Endothelial cell (in vitro differentiated cells): ENCODE measurements at regions not wholly inside any gene's neighbourhood (a gene's known extent, or its start where the extent isn't known, plus 50 kb on each side); places are given as distances from the start of the nearest gene placed in this dataset.
"Not testable (repeated sequence)": the region's sequence is repeated elsewhere in the genome, so short reads cannot be mapped to it uniquely, and the experiment has no call there.

Source experiments
- DNase-seq: peaks from one replicate; pipeline ENCODE4 v3.0.0; 2021; ENCODE audit warnings: low spot score
- H3K27ac Mint-ChIP-seq: one replicate; pipeline ENCODE4 v1.8.0; 2021; ENCODE audit warnings: mixed read lengths, inconsistent platforms; ENCODE audit not compliant: unreplicated experiment
- H3K27me3 Mint-ChIP-seq: one replicate; pipeline ENCODE4 v1.8.0; 2021; ENCODE audit warnings: mild to moderate bottlenecking, moderate library complexity, mixed read lengths, inconsistent platforms; ENCODE audit not compliant: unreplicated experiment
- H3K36me3 Mint-ChIP-seq: one replicate; pipeline ENCODE4 v1.8.0; 2021; ENCODE audit warnings: mild to moderate bottlenecking, low read depth, mixed read lengths, inconsistent platforms; ENCODE audit not compliant: unreplicated experiment
- H3K4me1 Mint-ChIP-seq: one replicate; pipeline ENCODE4 v1.8.0; 2021; ENCODE audit warnings: mild to moderate bottlenecking, mixed read lengths, inconsistent platforms; ENCODE audit not compliant: unreplicated experiment
- H3K4me3 Mint-ChIP-seq: one replicate; pipeline ENCODE4 v1.8.0; 2021; ENCODE audit warnings: mild to moderate bottlenecking, mixed read lengths, inconsistent platforms; ENCODE audit not compliant: unreplicated experiment
- H3K9me3 Mint-ChIP-seq: one replicate; pipeline ENCODE4 v1.8.0; 2021; ENCODE audit warnings: mixed read lengths, inconsistent platforms; ENCODE audit not compliant: unreplicated experiment
- CTCF ChIP-seq: fragments of 200-600 bp; sonication (generic); IDR thresholded peaks from one replicate; pipeline ENCODE4 v1.5.0; 2021; ENCODE audit warnings: antibody characterized with exemption; ENCODE audit not compliant: unreplicated experiment

DNA sequence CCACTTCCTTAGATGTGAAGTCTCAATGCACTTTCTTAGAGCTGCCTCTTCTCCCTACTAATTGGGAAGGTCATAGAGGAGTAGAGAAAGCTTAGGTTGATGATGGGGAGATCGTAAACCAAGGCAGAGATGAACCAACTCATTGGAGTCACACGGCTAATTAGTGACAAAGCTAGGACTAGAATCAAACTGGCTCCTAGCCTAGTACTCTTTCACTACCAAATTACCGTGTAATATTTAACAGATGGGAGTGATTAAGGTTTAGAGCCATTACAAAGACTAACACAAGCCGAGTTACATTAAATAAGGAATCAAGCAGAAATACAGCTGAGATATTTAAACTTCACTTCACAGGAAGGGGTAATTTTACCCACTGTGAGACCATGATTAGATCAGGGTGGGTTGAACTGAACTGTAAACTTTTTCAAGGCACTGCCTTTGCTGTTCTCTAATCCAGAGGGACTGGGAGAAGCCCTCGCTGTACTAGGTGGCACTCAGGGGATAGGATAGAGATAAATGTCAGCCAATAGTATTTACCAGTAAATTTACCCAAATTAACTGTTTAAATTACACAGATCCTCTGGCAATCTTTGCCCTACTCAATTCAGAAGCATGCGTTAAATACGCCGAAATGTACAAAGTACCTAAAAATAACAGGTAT is 166.4 kb upstream of the PIK3R1 start:
- Mint-ChIP-seq H3K4me3 (no peak overlapping the region), H3K27me3 (peaks cover 2% of the 10 kb centered on the region), H3K4me1 (no peaks in the 10 kb centered on the region), H3K36me3 (peaks cover 5% of the 10 kb centered on the region), H3K27ac (no peak overlapping the region), H3K9me3 (peaks cover 10% of the 10 kb centered on the region)
- TF ChIP-seq CTCF = no peak
- no peak for DNase-seq

- no peak for TF ChIP-seq CTCF
- Mint-ChIP-seq H3K36me3 (peaks cover 5% of the 10 kb centered on the region), H3K27ac (no peak overlapping the region), H3K4me3 (peak overlapping the region; percentile 3), H3K4me1 (no peaks in the 10 kb centered on the region), H3K9me3 (peaks cover 10% of the 10 kb centered on the region), H3K27me3 (peaks cover 2% of the 10 kb centered on the region)
- no peak for DNase-seq
Observed at GRCh38 chr5:68048516-68048915, 167.0 kb upstream of the PIK3R1 start.

- H3K27me3 Mint-ChIP-seq, H3K4me1 Mint-ChIP-seq, H3K4me3 Mint-ChIP-seq, DNase-seq, H3K36me3 Mint-ChIP-seq, H3K27ac Mint-ChIP-seq: not testable (repeated sequence)
- H3K9me3 Mint-ChIP-seq = peaks cover 10% of the 10 kb centered on the region
Observed at GRCh38 chr5:68048054-68048453, 167.5 kb upstream of the PIK3R1 start.

DNA sequence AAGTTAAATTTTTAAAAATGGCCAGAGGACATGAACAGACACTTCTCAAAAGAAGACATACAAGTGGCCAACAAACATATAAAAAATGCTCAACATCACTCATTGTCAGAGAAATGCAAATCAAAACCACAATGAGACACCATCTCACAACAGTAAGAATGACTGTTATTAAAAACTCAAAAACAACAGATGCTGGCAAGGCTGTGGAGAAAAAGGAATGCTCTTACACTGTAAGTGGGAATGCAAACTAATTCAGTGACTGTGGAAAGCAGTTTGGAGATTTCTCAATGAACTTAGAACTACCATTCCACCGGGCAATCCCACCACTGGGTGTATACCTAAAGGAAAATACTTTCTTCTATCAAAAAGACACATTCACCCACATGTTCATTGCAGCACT is 168.5 kb upstream of the PIK3R1 start:
- Mint-ChIP-seq H3K27ac (no peak overlapping the region), H3K27me3 (no peaks in the 10 kb centered on the region), H3K4me1 (no peaks in the 10 kb centered on the region), H3K9me3 (peaks cover 10% of the 10 kb centered on the region), H3K36me3 (peaks cover 5% of the 10 kb centered on the region), H3K4me3 (no peak overlapping the region)
- DNase-seq = no peak
- no peak for TF ChIP-seq CTCF

DNA sequence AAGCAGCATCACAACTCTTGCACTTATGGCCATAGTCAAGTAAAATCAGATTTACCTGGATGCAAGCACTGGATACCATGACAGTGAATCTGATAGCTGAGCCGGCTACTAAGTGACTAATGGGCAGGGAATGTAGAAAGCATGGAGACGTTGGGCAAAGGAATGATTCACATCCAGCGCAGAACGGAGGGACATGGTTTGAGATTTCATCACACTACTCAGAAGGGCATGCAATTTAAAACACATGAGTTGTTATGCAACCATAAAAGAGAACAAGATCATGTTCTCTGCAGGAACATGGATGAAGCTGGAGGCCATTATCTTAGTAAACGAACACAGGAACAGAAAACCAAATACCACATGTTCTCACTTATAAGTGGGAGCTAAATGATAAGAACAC is 169.1 kb upstream of the PIK3R1 start:
- no peaks in the 10 kb centered on the region for H3K4me1 Mint-ChIP-seq
- peaks cover 5% of the 10 kb centered on the region for H3K36me3 Mint-ChIP-seq
- H3K27ac Mint-ChIP-seq = no peak overlapping the region
- H3K4me3 Mint-ChIP-seq = no peak overlapping the region
- no peaks in the 10 kb centered on the region for H3K27me3 Mint-ChIP-seq
- no peak for TF ChIP-seq CTCF
- DNase-seq = no peak
- peaks cover 10% of the 10 kb centered on the region for H3K9me3 Mint-ChIP-seq
